Thyroid gland (tissue), 4 donors: ENCODE measurements at regions not wholly inside any gene's neighbourhood (a gene's known extent, or its start where the extent isn't known, plus 50 kb on each side); places are given as distances from the start of the nearest gene placed in this dataset.
A peak's percentile ranks its signal among the peaks of the same experiment; 100 is the strongest.

ENCODE experiments used
- DNase-seq, 2 donors: peaks; one replicate each; pipeline ENCODE4 v3.0.0-alpha.2; 2019
- H3K27ac ChIP-seq, 3 donors: fragments of 200-600 bp; sonication (generic); 1 replicate in 2 of 3; 2 replicates in 1 of 3; pipeline ENCODE4 v1.5.1; 2016 to 2019; ENCODE audit warnings: mild to moderate bottlenecking in 1 of 3, moderate library complexity in 1 of 3
- H3K27me3 ChIP-seq: fragments of 200-600 bp; sonication (generic); one replicate; pipeline ENCODE4 v1.5.1; 2019
- H3K36me3 ChIP-seq, 2 donors: fragments of 200-600 bp; sonication (generic); one replicate each; pipeline ENCODE4 v1.5.1; 2016 to 2019
- H3K4me1 ChIP-seq, 2 donors: fragments of 200-600 bp; sonication (generic); one replicate each; pipeline ENCODE4 v1.5.1; 2017 to 2019
- H3K4me3 ChIP-seq, 3 donors: fragments of 200-600 bp; sonication (generic); replicated peaks in 1 of 3; 1 replicate in 2 of 3; 2 replicates in 1 of 3; pipeline ENCODE4 v1.5.1; 2016; ENCODE audit warnings: mild to moderate bottlenecking in 1 of 3
- H3K9me3 ChIP-seq: fragments of 200-600 bp; sonication (generic); one replicate; pipeline ENCODE4 v1.5.1; 2017
- POLR2A ChIP-seq, 2 donors: fragments of 450-650 bp; IDR thresholded peaks; one replicate each; pipeline ENCODE4 v1.6.1; 2017; ENCODE audit warnings: antibody characterized with exemption in 2 of 2, mild to moderate bottlenecking in 2 of 2, moderate library complexity in 1 of 2
- WGBS, 2 donors: methylation state at CpG; one replicate each; pipeline ENCODE4 v1.1.5; 2017; 5-methylcytosine and 5-hydroxymethylcytosine counted together
- intact Hi-C: fragments of 100-400 bp; cut with DNase I; formaldehyde crosslinking; loops from one replicate; pipeline ENCODE4 v1.15.1; 2023
- TF ChIP-seq, protein P1 (sequence below), 6 experiments: fragments of 200-600 bp in 3 of 6; fragments of 450-650 bp in 3 of 6; sonication (generic) in 3 of 6; IDR thresholded peaks; one replicate each; pipeline ENCODE4 v1.5.1; 2016 to 2019; ENCODE audit warnings: antibody characterized with exemption in 6 of 6, mild to moderate bottlenecking in 2 of 6, inconsistent platforms in 1 of 6, moderate library complexity in 1 of 6

DNA sequence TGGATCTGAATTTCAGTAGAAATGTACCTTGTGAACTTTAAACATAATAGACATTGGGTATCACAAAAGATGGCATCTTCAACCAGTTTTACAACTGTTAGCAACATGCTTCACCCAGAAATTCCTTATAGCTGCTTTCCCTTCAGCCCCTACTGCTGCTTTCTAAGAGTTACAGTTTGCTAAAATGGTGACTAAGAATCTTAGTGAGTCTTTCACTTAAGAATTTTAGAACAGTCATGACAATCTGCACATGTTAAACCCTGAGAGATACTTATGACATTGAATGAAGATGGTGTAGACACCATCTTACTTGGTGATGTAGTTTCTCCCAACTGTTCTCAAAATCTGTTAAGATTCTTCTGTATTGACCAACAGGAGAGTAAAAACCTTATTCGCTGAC, 129.7 kb upstream of the UBE2E1 start:
- H3K27ac ChIP-seq = no peak overlapping the region
- H3K27me3 ChIP-seq = peaks cover 4% of the 10 kb centered on the region
- no peak overlapping the region for H3K4me3 ChIP-seq
- H3K36me3 ChIP-seq = no peaks in the 10 kb centered on the region
- no peak for DNase-seq
- intact Hi-C loops = no loop called here
- no peak for TF ChIP-seq POLR2A (IDR thresholded peaks at IDR 0.05)
- TF ChIP-seq, protein P1, sequence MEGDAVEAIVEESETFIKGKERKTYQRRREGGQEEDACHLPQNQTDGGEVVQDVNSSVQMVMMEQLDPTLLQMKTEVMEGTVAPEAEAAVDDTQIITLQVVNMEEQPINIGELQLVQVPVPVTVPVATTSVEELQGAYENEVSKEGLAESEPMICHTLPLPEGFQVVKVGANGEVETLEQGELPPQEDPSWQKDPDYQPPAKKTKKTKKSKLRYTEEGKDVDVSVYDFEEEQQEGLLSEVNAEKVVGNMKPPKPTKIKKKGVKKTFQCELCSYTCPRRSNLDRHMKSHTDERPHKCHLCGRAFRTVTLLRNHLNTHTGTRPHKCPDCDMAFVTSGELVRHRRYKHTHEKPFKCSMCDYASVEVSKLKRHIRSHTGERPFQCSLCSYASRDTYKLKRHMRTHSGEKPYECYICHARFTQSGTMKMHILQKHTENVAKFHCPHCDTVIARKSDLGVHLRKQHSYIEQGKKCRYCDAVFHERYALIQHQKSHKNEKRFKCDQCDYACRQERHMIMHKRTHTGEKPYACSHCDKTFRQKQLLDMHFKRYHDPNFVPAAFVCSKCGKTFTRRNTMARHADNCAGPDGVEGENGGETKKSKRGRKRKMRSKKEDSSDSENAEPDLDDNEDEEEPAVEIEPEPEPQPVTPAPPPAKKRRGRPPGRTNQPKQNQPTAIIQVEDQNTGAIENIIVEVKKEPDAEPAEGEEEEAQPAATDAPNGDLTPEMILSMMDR (IDR thresholded peaks at IDR 0.05) = no peak
- 96 to 97% methylated on average over 1 of the region's 1 CpG for WGBS, 2 donors
- H3K4me1 ChIP-seq = peaks cover 0 to 3% of the 10 kb centered on the region in 2 donors
- H3K9me3 ChIP-seq = no peaks in the 10 kb centered on the region

DNA sequence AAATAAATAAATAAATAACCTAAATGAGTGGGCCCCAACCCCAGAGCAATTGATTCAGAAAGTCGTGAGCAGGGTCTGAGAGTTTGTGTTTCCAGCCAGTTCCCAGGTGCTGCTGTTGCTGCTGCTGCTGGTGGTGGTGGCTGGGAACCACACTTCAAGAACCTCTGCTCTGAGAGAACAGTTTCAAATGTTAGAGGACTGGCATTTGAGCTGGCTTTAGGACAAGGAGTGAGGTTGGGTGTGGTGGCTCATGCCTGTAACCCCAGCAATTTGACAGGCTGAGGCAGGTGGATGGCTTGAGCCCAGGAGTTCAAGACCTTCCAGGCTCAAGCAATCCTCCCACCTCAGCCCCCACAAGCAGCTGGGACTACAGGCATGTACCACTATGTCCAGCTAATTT, 123.1 kb upstream of the UBE2E1 start:
- intact Hi-C loops = no loop called here
- H3K4me1 ChIP-seq = peaks cover 4 to 14% of the 10 kb centered on the region in 2 donors
- no peaks in the 10 kb centered on the region for H3K27me3 ChIP-seq
- H3K36me3 ChIP-seq = no peaks in the 10 kb centered on the region
- H3K4me3 ChIP-seq = no peak overlapping the region
- TF ChIP-seq POLR2A (IDR thresholded peaks at IDR 0.05) = no peak
- TF ChIP-seq, protein P1 (IDR thresholded peaks at IDR 0.05) = no peak
- DNase-seq = no peak
- no peak overlapping the region for H3K27ac ChIP-seq
- 65 to 83% methylated on average over 1 of the region's 1 CpG for WGBS, 2 donors
- H3K9me3 ChIP-seq = no peaks in the 10 kb centered on the region

DNA sequence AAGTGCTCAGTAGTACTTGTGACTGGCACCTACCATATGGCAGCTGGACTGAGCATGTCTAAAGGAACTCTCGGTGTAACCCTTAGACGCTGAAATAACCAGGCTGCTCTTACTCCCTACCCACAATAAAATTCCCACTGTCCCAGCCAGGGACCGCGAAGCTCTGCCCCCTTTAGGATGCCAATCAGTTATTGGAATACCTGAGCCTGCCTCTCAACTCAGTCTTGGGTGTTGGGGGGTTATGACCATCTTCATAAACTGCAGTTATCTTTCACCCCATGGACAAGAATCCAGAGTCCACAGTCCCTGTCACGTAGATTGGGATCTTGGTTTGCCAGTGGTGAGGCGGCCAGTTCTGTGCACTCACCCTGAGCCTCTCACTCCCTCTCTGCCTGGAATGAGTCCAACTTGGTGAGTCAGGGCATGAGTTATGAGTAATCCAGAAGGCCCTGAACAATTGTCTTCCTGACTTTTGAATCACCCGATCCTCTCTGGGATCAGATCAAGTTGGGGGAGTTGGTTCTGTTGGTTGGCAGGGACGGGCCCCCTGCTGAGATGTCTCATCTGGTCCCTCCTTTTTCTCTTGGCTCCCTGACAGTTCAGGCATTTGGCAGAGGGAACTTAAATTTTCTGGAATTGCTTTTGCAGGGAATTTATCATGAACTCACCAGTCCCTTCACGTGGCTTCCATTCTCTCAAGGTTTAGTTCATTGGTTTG, 120.1 kb upstream of the UBE2E1 start:
- TF ChIP-seq, protein P1 (IDR thresholded peaks at IDR 0.05) = no peak
- TF ChIP-seq POLR2A (IDR thresholded peaks at IDR 0.05) = no peak
- no peak overlapping the region for H3K4me3 ChIP-seq
- WGBS, 2 donors = 52 to 59% methylated on average over 8 to 9 of the region's 9 CpGs
- no peaks in the 10 kb centered on the region for H3K27me3 ChIP-seq
- H3K36me3 ChIP-seq = no peaks in the 10 kb centered on the region
- peaks cover 4 to 14% of the 10 kb centered on the region in 2 donors for H3K4me1 ChIP-seq
- peak overlapping the region in 1 of 3 donors; percentile 58 for H3K27ac ChIP-seq
- intact Hi-C loops = no loop called here
- peak; percentile 85 to 90 for DNase-seq
- no peaks in the 10 kb centered on the region for H3K9me3 ChIP-seq

DNA sequence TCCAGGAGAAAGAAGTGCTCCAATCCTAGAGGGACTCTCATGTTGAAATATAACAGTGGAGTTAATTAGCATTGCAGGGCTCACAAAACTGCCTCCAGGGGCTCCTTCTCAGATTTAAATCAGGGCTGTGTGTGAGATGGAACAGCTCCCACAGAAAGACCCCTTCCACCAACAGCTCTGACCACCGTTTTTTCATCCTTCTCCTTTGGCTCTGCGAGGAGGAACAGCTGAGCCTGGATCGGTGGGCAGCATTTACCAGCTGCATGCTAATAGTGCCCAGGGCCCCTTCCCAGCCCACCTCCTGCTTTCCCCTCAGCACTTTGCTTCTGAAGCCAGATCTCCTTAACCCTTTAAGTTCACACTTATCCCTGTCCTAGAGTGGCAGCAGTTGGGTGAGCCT, 119.2 kb upstream of the UBE2E1 start:
- H3K27me3 ChIP-seq = no peaks in the 10 kb centered on the region
- peak overlapping the region in 1 of 3 donors; percentile 58 for H3K27ac ChIP-seq
- peaks cover 4 to 14% of the 10 kb centered on the region in 2 donors for H3K4me1 ChIP-seq
- intact Hi-C loops = no loop called here
- H3K9me3 ChIP-seq = no peaks in the 10 kb centered on the region
- WGBS, 2 donors = 88 to 96% methylated on average over 3 of the region's 3 CpGs
- no peak overlapping the region for H3K4me3 ChIP-seq
- no peaks in the 10 kb centered on the region for H3K36me3 ChIP-seq
- no peak for DNase-seq
- TF ChIP-seq, protein P1 (IDR thresholded peaks at IDR 0.05) = no peak
- TF ChIP-seq POLR2A (IDR thresholded peaks at IDR 0.05) = no peak

DNA sequence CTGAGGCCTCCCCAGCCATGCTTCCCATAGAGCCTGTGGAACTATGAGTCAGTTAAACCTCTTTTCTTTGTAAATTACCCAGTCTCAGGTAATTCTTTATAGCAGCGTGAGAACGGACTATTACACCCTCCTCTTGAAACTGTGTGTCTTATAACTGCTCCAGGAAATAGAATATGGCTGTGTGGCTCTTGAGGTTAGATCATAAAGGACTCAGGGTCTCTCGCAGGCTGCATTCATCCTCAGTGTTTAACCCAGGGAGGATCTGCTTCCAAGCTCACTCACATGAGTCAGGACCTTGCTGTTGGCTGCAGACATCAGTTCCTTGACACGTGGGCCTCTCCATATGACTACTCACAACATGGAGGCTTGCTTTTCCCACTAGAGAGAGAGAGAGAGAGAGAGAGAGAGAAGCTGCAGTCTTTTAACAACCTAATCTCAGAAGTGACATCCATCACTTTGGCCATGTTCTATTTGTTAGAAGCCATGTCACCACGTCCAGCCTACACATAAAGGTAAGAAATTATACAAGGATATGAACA, 114.3 kb upstream of the UBE2E1 start:
- DNase-seq = no peak
- WGBS, 2 donors = 87 to 88% methylated on average over 5 of the region's 5 CpGs
- intact Hi-C loops = no loop called here
- no peak overlapping the region for H3K4me3 ChIP-seq
- H3K9me3 ChIP-seq = no peaks in the 10 kb centered on the region
- H3K36me3 ChIP-seq = no peaks in the 10 kb centered on the region
- TF ChIP-seq POLR2A (IDR thresholded peaks at IDR 0.05) = no peak
- TF ChIP-seq, protein P1 (IDR thresholded peaks at IDR 0.05) = no peak
- H3K27ac ChIP-seq = no peak overlapping the region
- H3K4me1 ChIP-seq = peaks cover 0 to 4% of the 10 kb centered on the region in 2 donors
- H3K27me3 ChIP-seq = no peaks in the 10 kb centered on the region
